ENCODE measurements at regions not wholly inside any gene's neighbourhood (a gene's known extent, or its start where the extent isn't known, plus 50 kb on each side); places are given as distances from the start of the nearest gene placed in this dataset.
"Not testable (repeated sequence)": the region's sequence is repeated elsewhere in the genome, so short reads cannot be mapped to it uniquely, and the experiment has no call there.

DNA sequence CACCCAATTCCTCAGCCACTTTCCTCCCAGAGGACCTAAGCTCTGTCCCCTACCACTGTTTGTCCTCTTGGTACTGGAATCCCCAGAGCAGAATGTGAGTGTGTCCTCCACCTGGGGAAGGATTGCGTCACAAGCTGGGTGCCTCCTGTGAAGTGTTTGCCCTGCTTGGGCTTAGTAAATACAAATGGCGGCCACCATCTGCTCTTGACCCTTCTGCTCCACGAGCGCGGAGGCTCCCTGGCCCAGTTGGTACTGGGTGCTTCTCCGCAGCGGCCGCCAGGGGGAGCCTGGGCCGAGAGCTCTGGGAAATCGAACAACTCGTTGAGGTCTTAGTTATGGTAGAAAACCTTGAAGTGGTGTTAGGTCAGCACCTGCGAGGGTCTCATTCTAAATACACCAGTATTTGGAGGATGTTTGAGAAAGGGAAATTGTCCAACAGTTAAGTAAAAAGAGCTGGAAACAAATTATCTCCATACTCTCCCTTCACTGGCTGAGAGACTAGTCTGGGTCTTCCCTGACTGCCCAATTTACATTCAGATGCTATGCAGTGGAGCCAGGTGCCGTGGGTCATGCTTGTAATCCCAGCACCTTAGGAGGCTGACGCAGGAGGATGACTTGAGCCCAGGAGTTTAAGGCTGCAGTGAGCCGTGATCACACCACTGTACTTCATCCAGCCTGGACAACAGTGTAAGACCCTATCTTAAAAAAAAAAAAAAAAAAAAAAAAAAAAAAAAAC is 74.6 kb upstream of the TEAD1 start:
- H3K4me3 ChIP-seq (ENCODE audit: low read depth, low read length) = no peak overlapping the region
- DNase-seq (ENCODE audit: low read depth) = peak; percentile 65
- TF ChIP-seq, protein P1, sequence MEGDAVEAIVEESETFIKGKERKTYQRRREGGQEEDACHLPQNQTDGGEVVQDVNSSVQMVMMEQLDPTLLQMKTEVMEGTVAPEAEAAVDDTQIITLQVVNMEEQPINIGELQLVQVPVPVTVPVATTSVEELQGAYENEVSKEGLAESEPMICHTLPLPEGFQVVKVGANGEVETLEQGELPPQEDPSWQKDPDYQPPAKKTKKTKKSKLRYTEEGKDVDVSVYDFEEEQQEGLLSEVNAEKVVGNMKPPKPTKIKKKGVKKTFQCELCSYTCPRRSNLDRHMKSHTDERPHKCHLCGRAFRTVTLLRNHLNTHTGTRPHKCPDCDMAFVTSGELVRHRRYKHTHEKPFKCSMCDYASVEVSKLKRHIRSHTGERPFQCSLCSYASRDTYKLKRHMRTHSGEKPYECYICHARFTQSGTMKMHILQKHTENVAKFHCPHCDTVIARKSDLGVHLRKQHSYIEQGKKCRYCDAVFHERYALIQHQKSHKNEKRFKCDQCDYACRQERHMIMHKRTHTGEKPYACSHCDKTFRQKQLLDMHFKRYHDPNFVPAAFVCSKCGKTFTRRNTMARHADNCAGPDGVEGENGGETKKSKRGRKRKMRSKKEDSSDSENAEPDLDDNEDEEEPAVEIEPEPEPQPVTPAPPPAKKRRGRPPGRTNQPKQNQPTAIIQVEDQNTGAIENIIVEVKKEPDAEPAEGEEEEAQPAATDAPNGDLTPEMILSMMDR (IDR thresholded peaks at IDR 0.05; ENCODE audit: insufficient read depth, low read depth, low read length, missing control alignments) = peak; percentile 91

DNA sequence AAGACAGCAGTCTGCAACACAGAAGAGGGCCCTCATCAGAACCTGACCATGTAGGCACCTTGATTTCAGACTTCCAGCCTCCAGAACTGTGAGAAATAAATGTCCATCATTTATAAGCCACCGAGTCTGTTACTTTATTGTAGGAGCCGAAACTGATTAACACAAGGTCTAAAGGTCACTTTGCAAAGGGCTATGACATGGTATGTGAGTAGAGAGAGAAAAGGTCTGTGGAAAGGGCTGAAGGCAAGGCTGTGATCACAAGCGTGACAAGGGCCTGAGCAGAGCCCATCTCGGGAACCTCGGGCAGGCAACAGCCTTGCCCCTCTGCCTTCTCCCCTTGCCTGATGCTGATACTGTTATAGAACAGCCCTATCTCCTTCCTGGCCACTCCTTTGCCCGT is 73.4 kb upstream of the TEAD1 start:
- no peak for DNase-seq (ENCODE audit: low read depth)
- H3K4me3 ChIP-seq (ENCODE audit: low read depth, low read length) = no peak overlapping the region
- TF ChIP-seq, protein P1 (IDR thresholded peaks at IDR 0.05; ENCODE audit: insufficient read depth, low read depth, low read length, missing control alignments) = no peak

DNA sequence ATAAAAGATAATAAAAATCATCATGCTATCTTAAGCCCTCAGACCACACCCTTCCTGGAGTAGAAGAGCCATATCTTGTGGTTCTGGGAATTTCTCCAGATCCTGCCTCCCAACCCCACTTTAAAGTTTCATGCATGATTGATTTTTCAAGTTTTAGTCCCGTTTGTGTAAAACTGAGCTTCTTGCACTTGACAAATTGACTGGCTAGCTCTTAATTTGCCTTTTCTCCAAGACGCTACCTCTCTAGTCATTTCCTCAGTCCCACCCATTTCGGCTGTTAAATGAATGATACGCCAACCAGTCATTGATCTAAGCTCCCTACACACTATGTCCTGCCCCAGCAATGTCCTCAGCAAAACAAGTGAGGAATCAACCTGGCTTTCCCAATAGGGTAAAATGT is 71.8 kb upstream of the TEAD1 start:
- H3K4me3 ChIP-seq (ENCODE audit: low read depth, low read length) = no peak overlapping the region
- DNase-seq (ENCODE audit: low read depth) = no peak
- TF ChIP-seq, protein P1 (IDR thresholded peaks at IDR 0.05; ENCODE audit: insufficient read depth, low read depth, low read length, missing control alignments) = no peak

DNA sequence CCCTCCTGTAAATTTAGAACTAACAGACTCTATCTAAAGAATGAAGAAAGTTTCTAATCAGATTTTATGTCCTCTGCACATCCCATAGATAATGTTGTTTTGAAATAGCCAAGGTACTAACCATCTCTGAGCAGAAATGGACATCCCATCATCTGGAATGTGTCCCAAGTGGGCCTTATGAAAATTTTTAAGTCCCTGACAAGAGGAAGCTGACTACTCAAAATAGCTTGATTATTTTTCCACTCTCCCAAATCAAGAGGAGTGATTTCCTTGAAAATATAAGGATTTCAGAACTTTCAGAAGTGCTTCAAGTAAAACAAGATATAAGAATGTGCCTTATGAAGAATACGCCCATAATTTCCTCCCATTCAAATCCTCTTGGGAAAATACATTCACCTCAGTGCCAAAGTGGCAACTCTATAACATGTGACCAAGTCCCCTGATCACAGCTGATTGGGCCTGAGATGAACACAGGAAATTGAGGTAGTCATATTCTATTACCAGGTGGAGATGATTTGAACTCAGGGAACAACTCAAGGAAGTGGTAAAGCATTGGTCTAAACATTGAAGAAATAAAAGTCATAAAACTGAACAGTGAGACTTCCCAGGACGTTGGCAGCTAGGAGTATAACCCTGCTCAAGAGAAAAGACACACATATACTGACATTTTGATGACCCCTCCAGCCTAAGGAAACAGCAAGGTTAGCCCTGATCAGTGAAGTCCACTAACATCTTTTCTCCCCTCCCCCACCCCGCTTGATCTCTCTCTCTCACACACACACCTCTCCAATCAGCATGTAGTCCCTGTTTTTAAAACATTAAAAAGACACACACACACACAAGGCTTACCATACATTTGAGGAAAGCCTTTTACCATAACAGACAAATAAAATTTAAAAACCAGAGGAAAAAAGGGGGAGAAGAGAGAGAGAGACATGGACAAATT is 70.8 kb upstream of the TEAD1 start:
- no peak overlapping the region for H3K4me3 ChIP-seq (ENCODE audit: low read depth, low read length)
- DNase-seq (ENCODE audit: low read depth) = no peak
- TF ChIP-seq, protein P1 (IDR thresholded peaks at IDR 0.05; ENCODE audit: insufficient read depth, low read depth, low read length, missing control alignments) = no peak

DNA sequence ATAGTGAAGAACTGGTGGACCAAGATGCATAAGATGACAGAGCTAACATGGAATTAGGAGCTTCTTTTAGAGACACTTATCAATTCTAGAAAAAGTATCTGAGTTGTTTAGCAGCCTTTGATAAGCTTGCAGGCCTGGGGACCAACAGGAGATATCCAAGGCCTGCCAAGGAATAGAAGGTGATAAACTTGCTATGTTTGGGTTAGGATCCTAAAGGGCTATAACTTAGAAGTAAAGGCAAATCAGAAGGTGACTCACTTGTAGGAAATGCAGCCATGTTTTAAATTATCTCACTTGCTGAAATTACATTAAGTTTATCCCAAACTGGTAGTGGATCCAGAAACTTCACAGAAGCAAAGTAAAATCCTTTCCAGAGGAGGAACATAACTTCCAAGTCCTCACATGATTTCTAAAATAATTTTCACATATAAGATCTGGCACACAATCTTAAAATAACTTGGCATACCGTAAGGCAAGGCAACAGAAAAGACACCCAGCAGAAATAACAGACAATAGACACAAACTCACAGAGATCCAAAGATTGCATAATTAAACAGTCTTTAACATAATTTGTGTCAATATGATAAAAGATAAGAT is 69.6 kb upstream of the TEAD1 start:
- DNase-seq (ENCODE audit: low read depth) = no peak
- TF ChIP-seq, protein P1 (IDR thresholded peaks at IDR 0.05; ENCODE audit: insufficient read depth, low read depth, low read length, missing control alignments) = no peak

DNA sequence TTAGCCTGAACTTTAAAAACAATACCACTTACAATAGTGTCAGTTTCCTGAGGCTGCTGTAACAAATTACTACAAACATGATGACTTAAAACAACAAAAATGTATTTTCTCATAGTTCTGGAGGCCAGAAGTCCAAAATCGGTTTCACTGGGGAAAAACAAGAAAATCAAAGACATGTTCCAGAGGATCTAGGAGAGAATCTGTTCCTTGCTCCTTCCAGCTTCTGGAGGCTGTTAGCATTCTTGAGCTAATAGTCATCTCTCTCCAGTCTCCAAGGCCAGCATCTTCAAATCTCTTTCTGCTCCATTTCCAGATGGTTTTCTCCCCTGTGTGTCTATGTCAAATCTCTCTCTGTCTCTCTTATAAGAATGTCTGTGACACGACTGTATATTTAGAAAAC is 67.6 kb upstream of the TEAD1 start:
- DNase-seq (ENCODE audit: low read depth) = no peak
- no peak overlapping the region for H3K4me3 ChIP-seq (ENCODE audit: low read depth, low read length)
- TF ChIP-seq, protein P1 (IDR thresholded peaks at IDR 0.05; ENCODE audit: insufficient read depth, low read depth, low read length, missing control alignments) = no peak

More for the DNA sequence above, 69.6 kb upstream of the TEAD1 start:
- H3K4me3 ChIP-seq (ENCODE audit: low read depth, low read length) = no peak overlapping the region

DNA sequence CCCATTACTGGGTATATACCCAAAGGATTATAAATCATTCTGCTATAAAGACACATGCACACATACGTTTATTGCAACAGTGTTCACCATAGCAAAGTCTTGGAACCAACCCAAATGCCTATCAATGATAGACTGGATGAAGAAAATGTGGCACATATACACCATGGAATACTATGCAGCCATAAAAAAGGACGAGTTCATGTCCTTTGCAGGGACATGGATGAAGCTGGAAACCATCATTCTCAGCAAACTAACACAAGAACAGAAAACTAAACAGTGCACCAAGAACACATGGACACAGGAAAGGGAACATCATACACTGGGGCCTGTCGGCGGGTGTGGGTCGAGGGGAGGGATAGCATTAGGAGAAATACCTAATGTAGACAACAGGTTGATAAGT is 65.5 kb upstream of the TEAD1 start:
- DNase-seq (ENCODE audit: low read depth); H3K4me3 ChIP-seq (ENCODE audit: low read depth, low read length): not testable (repeated sequence)

Data from GM12865 (cell line).